Fibroblast of the conjunctiva (primary cell): ENCODE measurements at regions not wholly inside any gene's neighbourhood (a gene's known extent, or its start where the extent isn't known, plus 50 kb on each side); places are given as distances from the start of the nearest gene placed in this dataset.

ENCODE experiments used
- DNase-seq: peaks from one replicate; pipeline ENCODE4 v3.0.0-alpha.2; 2010; ENCODE audit warnings: low read depth

GRCh38 chr15:70303981-70304380 is 206.3 kb upstream of the TLE3 start:
- no peak for DNase-seq

GRCh38 chr15:70302360-70302759 is 204.6 kb upstream of the TLE3 start:
- no peak for DNase-seq

GRCh38 chr15:70301396-70301795 is 203.7 kb upstream of the TLE3 start:
- no peak for DNase-seq

- no peak for DNase-seq
These were observed 202.5 kb upstream of the TLE3 start for GRCh38 chr15:70299931-70300869.

GRCh38 chr15:70297465-70298058 is 199.8 kb upstream of the TLE3 start:
- DNase-seq = no peak

GRCh38 chr15:70294731-70295305 is 197.1 kb upstream of the TLE3 start:
- DNase-seq = no peak

- no peak for DNase-seq
These were observed 196.1 kb upstream of the TLE3 start for GRCh38 chr15:70293591-70294470.

- no peak for DNase-seq
These were observed 195.4 kb upstream of the TLE3 start for GRCh38 chr15:70293138-70293537.

- no peak for DNase-seq
These were observed 194.5 kb upstream of the TLE3 start for GRCh38 chr15:70292076-70292760.

GRCh38 chr15:70291305-70292075 is 193.8 kb upstream of the TLE3 start:
- DNase-seq = no peak

- no peak for DNase-seq
These were observed 193.0 kb upstream of the TLE3 start for GRCh38 chr15:70290708-70291107.

GRCh38 chr15:70289191-70289955 is 191.7 kb upstream of the TLE3 start:
- DNase-seq = no peak

GRCh38 chr15:70286113-70286806 is 188.5 kb upstream of the TLE3 start:
- no peak for DNase-seq

- DNase-seq = no peak
These were observed 186.9 kb upstream of the TLE3 start for GRCh38 chr15:70284438-70285214.

- DNase-seq = no peak
These were observed 185.8 kb upstream of the TLE3 start for GRCh38 chr15:70283511-70283910.

GRCh38 chr15:70281811-70282307 is 184.1 kb upstream of the TLE3 start:
- DNase-seq = no peak

- DNase-seq = no peak
These were observed 183.6 kb upstream of the TLE3 start for GRCh38 chr15:70281261-70281810.

- DNase-seq = no peak
These were observed 183.1 kb upstream of the TLE3 start for GRCh38 chr15:70280781-70281180.
